ENCODE measurements at regions not wholly inside any gene's neighbourhood (a gene's known extent, or its start where the extent isn't known, plus 50 kb on each side); places are given as distances from the start of the nearest gene placed in this dataset.

- no peak for TF ChIP-seq POLR2AphosphoS5 (IDR thresholded peaks at IDR 0.05; ENCODE audit: low read depth)
- no peak for TF ChIP-seq CTCF (conservative IDR thresholded peaks at IDR 0.05; ENCODE audit: low read depth in 2 of 2)
- no peak for TF ChIP-seq CREB1 (CRISPR knock-in tag; IDR thresholded peaks at IDR 0.05; ENCODE audit: low read depth)
- no peak for TF ChIP-seq EZH2 (IDR thresholded peaks at IDR 0.05; ENCODE audit: low read depth, unreplicated experiment)
- TF ChIP-seq ZNF114 (CRISPR knock-in tag; IDR thresholded peaks at IDR 0.05) = no peak
- no peak for TF ChIP-seq ZNF462 (CRISPR knock-in tag; IDR thresholded peaks at IDR 0.05)
- TF ChIP-seq REST (IDR thresholded peaks at IDR 0.05; ENCODE audit: unreplicated experiment) = no peak
- TF ChIP-seq EZH2phosphoT487 (IDR thresholded peaks at IDR 0.05; ENCODE audit: unreplicated experiment) = no peak
Measured at GRCh38 chr10:57952741-57953140, 315.0 kb downstream of the IPMK start.
